ENCODE measurements at regions not wholly inside any gene's neighbourhood (a gene's known extent, or its start where the extent isn't known, plus 50 kb on each side); places are given as distances from the start of the nearest gene placed in this dataset.

DNA sequence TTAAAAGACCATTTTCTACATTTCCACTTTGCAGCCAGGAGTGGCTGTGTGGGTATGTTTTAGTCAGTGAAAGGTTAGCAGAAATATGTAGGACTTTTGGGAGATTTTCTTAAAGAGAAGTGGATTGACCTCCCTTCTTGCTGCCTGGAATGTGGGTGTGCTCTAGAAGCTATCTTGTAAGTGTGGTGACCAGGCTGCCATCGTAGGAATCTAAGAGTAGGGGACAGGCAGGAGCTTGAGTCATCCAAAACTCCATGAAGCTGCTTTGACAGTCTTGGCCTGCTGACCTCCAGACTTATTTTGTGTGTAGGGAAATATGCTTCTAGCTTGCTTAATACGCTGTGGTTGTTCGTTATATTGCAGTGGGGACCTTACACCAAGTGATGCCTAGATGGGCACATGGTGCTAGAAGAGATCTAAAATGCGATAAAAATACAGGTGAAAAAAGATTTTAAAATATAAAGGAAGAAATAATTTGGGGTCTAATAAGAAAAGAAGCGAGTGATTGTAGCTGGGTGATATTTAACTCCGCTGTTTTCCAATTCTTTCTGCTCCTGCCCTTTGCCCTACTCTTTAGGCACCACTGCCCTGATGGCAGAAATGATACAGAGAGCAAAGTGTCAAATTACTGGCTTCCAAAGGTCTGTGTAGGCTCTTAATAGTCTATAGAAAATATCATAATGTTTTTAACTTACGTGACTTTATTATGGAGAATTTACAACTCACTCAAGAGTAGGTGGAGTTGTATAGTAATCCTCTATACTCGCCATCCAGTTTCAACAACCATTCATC is 298.2 kb upstream of the ZNF608 start:
- Histone ChIP-seq H3K9ac (ENCODE audit: insufficient read depth, low read depth, low read length) (no peak overlapping the region), H3K4me1 (ENCODE audit: insufficient read depth, low read length) (no peaks in the 10 kb centered on the region), H3K4me3 (replicated peaks in 1 of 3; ENCODE audit: insufficient read depth in 1 of 3, low read depth in 2 of 3, low read length in 3 of 3) (no peak overlapping the region), H3K4me2 (ENCODE audit: low read depth, low read length) (no peak overlapping the region), H4K20me1 (ENCODE audit: insufficient read depth, low read length) (no peaks in the 10 kb centered on the region), H2AFZ (ENCODE audit: low read length) (no peak overlapping the region), H3K9me3 (ENCODE audit: low read length) (no peaks in the 10 kb centered on the region), H3K36me3 (replicated peaks in 1 of 2; ENCODE audit: control insufficient read depth in 1 of 2, insufficient read depth in 2 of 2, low read length in 2 of 2) (no peaks in the 10 kb centered on the region), H3K27ac (ENCODE audit: extremely low read length, insufficient read depth, low read length) (no peak overlapping the region), H3K27me3 (ENCODE audit: control insufficient read depth in 1 of 2, insufficient read depth in 2 of 2, low read length in 2 of 2) (no peaks in the 10 kb centered on the region), H3K79me2 (ENCODE audit: insufficient read depth, low read length) (no peaks in the 10 kb centered on the region)
- in situ Hi-C loops (cut with HindIII; ENCODE audit: extremely low pct_ligation_motif_present, low pct_unique_long_range_greater_than_20kb) (no loop called here), intact Hi-C loops (cut with micrococcal nuclease; ENCODE audit: unreplicated experiment) (no loop called here)
- FAIRE-seq = no peak
- ATAC-seq = no peak
- TF ChIP-seq PPARG (CRISPR knock-in tag; conservative IDR thresholded peaks at IDR 0.05) (no peak), SRSF9 (IDR thresholded peaks at IDR 0.05; ENCODE audit: borderline replicate concordance, insufficient read depth, low read depth, low read length, poor library complexity, severe bottlenecking) (no peak), CBFB (CRISPR knock-in tag; IDR thresholded peaks at IDR 0.05) (no peak), NPAS2 (CRISPR knock-in tag; IDR thresholded peaks at IDR 0.05; ENCODE audit: borderline replicate concordance) (no peak), GLI4 (CRISPR knock-in tag; IDR thresholded peaks at IDR 0.05; ENCODE audit: borderline replicate concordance) (no peak), HNF4G (IDR thresholded peaks at IDR 0.05; ENCODE audit: borderline replicate concordance, low read depth, low read length) (no peak), HNF4G (CRISPR knock-in tag; IDR thresholded peaks at IDR 0.05; ENCODE audit: borderline replicate concordance, low read depth) (no peak), ZNF558 (CRISPR knock-in tag; IDR thresholded peaks at IDR 0.05; ENCODE audit: borderline replicate concordance) (no peak)
- ChIA-PET CTCF (ENCODE audit: low intra/inter-chr PET ratio, low total read pairs) (no interaction called here), POLR2A (no interaction called here)
- no peak for DNase-seq (ENCODE audit: low spot score)
- 41% methylated on average over 8 of the region's 8 CpGs for WGBS (ENCODE audit: low lambda C conversion rate)
- BruUV-seq (replicated peaks) = no TSS peak

DNA sequence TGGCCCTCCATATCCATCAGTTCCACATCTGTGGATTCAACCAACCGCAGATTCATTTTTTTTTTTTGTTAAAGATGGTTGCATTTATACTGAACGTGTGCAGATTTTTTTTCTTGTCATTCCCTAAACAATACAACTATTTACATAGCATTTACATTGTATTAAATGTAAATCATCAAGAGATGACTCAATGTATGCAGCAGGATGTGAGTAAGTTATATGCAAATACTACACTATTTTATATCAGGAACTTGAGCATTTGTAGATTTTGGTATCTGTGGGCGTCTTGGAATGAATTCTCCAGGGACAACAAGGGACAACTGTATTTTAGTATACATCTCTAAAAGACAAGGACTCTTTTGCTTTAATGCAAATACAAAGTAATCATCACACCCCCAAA is 299.2 kb upstream of the ZNF608 start:
- Histone ChIP-seq H3K36me3 (replicated peaks in 1 of 2; ENCODE audit: control insufficient read depth in 1 of 2, insufficient read depth in 2 of 2, low read length in 2 of 2) (no peaks in the 10 kb centered on the region), H3K27me3 (ENCODE audit: control insufficient read depth in 1 of 2, insufficient read depth in 2 of 2, low read length in 2 of 2) (no peaks in the 10 kb centered on the region), H4K20me1 (ENCODE audit: insufficient read depth, low read length) (no peaks in the 10 kb centered on the region), H2AFZ (ENCODE audit: low read length) (no peak overlapping the region), H3K9ac (ENCODE audit: insufficient read depth, low read depth, low read length) (no peak overlapping the region), H3K4me3 (replicated peaks in 1 of 3; ENCODE audit: insufficient read depth in 1 of 3, low read depth in 2 of 3, low read length in 3 of 3) (no peak overlapping the region), H3K79me2 (ENCODE audit: insufficient read depth, low read length) (no peaks in the 10 kb centered on the region), H3K9me3 (ENCODE audit: low read length) (no peaks in the 10 kb centered on the region), H3K4me2 (ENCODE audit: low read depth, low read length) (no peak overlapping the region), H3K27ac (ENCODE audit: extremely low read length, insufficient read depth, low read length) (no peak overlapping the region), H3K4me1 (ENCODE audit: insufficient read depth, low read length) (no peaks in the 10 kb centered on the region)
- FAIRE-seq = no peak
- no peak for DNase-seq (ENCODE audit: low spot score)
- in situ Hi-C loops (cut with HindIII; ENCODE audit: extremely low pct_ligation_motif_present, low pct_unique_long_range_greater_than_20kb) (no loop called here), intact Hi-C loops (cut with micrococcal nuclease; ENCODE audit: unreplicated experiment) (no loop called here)
- ATAC-seq = no peak
- WGBS (ENCODE audit: low lambda C conversion rate) = 19% methylated on average over 3 of the region's 3 CpGs
- ChIA-PET CTCF (ENCODE audit: low intra/inter-chr PET ratio, low total read pairs) (no interaction called here), POLR2A (no interaction called here)
- BruUV-seq (replicated peaks) = no TSS peak
- TF ChIP-seq, protein P1, sequence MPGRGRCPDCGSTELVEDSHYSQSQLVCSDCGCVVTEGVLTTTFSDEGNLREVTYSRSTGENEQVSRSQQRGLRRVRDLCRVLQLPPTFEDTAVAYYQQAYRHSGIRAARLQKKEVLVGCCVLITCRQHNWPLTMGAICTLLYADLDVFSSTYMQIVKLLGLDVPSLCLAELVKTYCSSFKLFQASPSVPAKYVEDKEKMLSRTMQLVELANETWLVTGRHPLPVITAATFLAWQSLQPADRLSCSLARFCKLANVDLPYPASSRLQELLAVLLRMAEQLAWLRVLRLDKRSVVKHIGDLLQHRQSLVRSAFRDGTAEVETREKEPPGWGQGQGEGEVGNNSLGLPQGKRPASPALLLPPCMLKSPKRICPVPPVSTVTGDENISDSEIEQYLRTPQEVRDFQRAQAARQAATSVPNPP (CRISPR knock-in tag; IDR thresholded peaks at IDR 0.05) = no peak
- TF ChIP-seq, protein P2, sequence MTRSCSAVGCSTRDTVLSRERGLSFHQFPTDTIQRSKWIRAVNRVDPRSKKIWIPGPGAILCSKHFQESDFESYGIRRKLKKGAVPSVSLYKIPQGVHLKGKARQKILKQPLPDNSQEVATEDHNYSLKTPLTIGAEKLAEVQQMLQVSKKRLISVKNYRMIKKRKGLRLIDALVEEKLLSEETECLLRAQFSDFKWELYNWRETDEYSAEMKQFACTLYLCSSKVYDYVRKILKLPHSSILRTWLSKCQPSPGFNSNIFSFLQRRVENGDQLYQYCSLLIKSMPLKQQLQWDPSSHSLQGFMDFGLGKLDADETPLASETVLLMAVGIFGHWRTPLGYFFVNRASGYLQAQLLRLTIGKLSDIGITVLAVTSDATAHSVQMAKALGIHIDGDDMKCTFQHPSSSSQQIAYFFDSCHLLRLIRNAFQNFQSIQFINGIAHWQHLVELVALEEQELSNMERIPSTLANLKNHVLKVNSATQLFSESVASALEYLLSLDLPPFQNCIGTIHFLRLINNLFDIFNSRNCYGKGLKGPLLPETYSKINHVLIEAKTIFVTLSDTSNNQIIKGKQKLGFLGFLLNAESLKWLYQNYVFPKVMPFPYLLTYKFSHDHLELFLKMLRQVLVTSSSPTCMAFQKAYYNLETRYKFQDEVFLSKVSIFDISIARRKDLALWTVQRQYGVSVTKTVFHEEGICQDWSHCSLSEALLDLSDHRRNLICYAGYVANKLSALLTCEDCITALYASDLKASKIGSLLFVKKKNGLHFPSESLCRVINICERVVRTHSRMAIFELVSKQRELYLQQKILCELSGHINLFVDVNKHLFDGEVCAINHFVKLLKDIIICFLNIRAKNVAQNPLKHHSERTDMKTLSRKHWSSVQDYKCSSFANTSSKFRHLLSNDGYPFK (CRISPR knock-in tag; IDR thresholded peaks at IDR 0.05; ENCODE audit: borderline replicate concordance) = no peak
- TF ChIP-seq, protein P3, sequence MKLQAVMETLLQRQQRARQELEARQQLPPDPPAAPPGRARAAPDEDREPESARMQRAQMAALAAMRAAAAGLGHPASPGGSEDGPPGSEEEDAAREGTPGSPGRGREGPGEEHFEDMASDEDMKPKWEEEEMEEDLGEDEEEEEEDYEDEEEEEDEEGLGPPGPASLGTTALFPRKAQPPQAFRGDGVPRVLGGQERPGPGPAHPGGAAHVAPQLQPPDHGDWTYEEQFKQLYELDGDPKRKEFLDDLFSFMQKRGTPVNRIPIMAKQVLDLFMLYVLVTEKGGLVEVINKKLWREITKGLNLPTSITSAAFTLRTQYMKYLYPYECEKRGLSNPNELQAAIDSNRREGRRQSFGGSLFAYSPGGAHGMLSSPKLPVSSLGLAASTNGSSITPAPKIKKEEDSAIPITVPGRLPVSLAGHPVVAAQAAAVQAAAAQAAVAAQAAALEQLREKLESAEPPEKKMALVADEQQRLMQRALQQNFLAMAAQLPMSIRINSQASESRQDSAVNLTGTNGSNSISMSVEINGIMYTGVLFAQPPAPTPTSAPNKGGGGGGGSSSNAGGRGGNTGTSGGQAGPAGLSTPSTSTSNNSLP (IDR thresholded peaks at IDR 0.05; ENCODE audit: low read depth, low read length) = no peak
- no peak for TF ChIP-seq MYC (CRISPR knock-in tag; IDR thresholded peaks at IDR 0.05; ENCODE audit: borderline replicate concordance)

All from HepG2 (cell line).